GM18511 (cell line): ENCODE measurements at regions not wholly inside any gene's neighbourhood (a gene's known extent, or its start where the extent isn't known, plus 50 kb on each side); places are given as distances from the start of the nearest gene placed in this dataset.

Experiments
- ATAC-seq: cut with Tn5 transposase; IDR thresholded peaks from one replicate; pipeline ENCODE4 v1.9.1; 2021; ENCODE audit warnings: mild to moderate bottlenecking, moderate library complexity; ENCODE audit not compliant: unreplicated experiment

- ATAC-seq: no peak
Measured at GRCh38 chr10:123585477-123586445, 80.4 kb upstream of the GPR26 start.

- no peak for ATAC-seq
Measured at GRCh38 chr10:123587110-123587509, 79.0 kb upstream of the GPR26 start.

DNA sequence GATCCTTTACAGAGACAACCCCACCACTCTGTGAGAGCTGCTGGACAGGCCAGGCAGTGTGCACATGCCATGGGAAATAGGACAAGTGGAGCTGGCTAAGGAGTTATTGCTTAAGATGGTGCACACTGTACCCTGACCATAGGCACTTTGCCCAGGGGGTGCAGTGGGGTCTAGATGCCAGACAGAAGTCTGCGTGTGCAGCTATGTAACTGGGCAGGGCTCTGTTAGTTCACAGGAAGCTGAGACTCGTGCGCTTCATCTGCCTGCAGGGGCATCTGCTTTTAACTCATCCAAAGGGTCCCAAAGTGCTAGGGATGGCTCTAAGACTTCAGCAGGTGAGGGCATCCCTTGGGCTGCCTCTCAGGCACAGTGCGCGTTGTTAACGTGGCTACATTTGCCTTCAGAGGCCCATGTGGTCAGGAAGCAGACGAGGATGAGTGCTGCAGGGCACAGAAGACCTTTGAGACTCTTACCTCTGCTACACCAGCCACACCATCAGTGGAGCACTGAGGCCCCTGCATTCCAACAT is 77.7 kb upstream of the GPR26 start:
- no peak for ATAC-seq

- ATAC-seq: no peak
Measured at GRCh38 chr10:123595661-123596060, 70.5 kb upstream of the GPR26 start.

DNA sequence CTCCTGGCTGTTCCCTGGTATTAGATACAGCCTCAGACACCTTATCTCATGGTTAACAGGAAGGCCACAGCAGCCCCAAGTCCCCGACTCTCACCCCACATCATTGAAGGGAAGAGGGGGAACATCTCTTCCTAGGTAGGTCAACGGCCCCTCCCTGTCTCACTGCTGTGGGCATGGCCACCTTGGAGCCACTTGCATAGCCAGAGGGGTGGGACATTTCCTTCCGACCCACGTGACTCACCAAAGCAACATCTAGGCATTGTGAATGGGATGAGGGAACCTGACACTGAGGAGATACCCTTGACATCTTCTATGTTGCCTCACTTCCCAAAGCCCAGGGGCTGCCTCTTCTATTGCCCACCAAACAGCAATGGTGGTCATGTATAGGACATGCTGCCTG is 68.5 kb upstream of the GPR26 start:
- ATAC-seq: no peak

DNA sequence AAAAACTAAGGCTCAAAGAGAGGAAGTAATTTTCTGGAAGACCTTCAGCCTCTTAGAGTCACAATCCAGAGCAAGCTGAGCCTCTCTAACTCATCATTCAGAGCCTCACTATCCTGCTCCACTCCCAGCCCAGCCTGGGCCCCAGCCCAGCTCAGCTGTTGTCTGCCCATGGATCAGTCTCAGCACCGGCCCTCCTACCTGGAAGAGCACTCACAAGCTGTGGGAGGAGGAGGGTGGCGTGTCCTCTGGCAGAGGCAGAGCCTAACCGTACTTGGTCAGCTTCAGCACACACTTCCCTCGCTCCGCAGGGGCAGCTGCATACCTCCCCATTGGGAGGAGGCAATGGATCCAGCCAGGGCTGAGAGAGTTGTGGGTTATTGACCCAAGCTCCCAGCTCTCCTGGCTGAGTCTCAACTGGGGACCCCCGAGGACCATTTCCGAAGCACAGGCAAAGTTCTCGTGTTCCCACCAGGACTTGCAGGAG is 66.7 kb upstream of the GPR26 start:
- ATAC-seq: no peak

DNA sequence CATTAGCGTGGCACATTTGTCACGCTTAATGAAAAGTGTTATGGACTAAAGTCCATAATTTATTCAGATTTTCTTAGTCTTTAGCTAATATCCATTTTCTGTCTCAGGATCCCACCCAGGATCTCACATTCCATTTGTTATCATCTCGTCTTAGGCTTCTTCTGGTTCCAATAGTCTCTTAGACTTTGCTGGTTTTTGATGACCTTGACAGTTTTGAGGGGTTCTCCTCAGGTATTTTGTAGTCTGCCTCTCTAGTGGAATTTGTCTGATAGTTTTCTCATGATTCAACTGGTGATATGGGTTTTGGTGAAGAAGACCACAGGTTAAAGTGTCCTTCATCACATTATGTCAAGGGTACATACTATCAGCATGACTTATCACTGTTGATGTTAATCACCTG is 66.0 kb upstream of the GPR26 start:
- ATAC-seq: no peak

DNA sequence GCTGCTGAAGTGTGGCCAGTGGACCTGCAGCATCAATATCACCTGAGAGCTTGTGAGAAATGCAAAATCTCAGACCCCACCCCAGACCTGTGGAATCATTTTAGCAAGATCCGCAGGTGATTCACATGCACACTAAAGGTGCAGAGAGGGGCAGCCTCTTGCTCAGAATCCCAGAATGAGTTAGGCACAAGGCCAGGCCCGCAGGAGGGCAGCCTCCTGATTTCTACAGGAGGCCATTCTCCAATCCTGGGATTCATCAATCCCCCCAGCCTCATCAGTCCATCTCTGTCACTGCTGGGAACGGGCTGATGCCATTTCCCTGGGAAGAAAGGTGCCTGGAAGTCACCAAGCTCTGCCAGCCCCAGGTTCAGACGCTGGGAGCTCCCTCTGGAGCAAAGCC is 63.0 kb upstream of the GPR26 start:
- no peak for ATAC-seq

DNA sequence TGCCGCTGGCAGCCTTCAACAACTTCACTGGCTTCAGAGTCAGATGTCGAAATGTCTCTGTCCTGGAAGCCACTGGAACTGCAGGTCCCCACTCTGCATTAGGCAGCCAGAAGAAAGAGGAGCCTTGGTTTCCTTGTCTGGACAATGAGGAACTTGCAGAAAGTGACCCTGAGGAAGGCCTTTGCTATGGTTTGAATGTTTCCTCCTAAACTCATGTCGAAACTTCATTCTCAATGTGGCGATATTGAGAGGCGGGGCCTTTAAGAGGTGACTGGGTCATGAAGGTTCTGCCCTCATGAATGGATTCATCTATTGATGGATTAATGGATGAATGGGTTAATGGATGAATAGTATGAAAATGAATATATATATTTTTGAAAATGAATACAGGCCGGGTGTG is 61.6 kb upstream of the GPR26 start:
- no peak for ATAC-seq

DNA sequence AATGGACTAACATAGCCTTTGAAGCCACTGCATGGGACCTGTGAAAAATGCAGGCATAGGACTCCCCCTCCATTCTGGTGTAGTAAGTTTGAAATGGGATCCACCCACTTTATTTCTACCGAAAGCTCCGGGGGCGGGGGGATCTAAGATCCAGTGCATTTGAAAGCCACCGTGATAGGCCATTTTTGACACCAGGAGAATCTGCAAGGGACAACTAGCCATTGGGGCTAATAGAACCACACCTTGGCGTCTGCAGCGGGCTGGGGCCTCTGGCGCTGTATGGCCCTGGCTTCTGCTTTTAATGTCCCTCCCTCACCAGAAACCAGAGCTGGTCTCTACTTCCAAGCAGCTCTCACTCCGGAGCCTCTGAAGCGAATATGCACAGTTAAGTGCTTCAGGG is 60.1 kb upstream of the GPR26 start:
- no peak for ATAC-seq

DNA sequence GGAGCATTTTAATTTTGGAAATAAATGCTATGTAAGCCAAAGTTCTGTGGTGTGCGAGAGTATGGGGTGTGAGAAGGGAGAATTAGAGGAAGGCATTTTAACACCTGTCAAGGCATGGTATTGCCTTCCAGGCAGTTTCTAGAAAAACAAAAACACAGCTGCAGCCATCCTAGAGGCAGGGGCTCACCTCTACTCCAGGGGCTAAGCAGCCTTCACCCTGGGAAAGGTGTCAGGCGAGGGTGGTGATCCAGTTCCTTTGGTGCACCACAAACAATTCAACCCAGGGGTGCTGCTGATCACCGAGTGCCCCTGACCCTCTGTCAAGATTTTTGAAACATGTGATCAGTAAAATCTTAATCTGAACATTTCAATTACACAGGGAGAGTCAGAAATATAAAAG is 59.2 kb upstream of the GPR26 start:
- ATAC-seq: no peak

- no peak for ATAC-seq
Measured at GRCh38 chr10:123607386-123607785, 58.8 kb upstream of the GPR26 start.

DNA sequence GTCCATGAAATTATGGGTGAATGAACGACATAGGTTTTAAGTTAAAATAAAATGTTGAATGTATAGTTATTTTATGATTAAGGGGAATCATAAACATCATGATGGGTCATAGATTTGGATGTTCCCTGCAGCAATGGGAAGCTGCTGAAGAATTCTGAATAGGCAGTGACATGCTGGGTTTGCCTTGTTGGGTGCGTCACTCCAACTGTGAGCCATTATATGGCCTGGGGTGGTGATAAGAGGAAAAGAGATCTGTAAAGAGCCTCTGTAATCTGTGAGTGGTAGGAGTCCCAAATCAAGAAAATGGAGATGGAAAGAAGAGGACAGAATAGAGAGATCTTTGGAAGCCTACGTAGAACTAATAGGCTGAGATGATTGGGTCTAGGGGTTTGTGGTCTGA is 58.1 kb upstream of the GPR26 start:
- ATAC-seq: no peak

- ATAC-seq: no peak
Measured at GRCh38 chr10:123611243-123611642, 54.9 kb upstream of the GPR26 start.

GRCh38 chr10:123611876-123612275 is 54.3 kb upstream of the GPR26 start:
- ATAC-seq: no peak

DNA sequence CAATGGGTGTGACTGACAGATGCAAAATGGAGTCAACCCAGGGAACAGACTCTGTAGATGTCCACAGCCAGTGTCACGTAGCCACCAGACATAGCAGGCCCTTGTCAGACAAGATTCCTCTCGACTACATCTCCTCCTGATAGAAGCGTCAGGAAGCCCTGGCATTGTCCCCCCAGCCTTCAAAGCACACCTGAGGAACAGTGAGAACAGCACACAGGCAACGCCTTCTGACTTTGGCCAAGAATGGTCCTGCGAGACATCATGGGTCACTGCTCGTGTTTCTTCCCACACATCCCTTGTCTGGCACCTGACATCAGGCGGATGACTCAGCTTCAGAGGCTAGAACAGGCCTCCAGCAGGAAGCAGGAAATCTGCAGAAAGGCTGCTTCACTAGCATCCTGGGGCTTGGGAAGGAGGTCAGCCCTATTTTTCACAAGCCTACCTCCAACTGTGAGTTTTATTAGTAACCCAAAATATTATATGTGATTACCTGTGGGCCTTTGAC is 52.8 kb upstream of the GPR26 start:
- no peak for ATAC-seq

GRCh38 chr10:123614888-123615287 is 51.3 kb upstream of the GPR26 start:
- no peak for ATAC-seq
